ENCODE measurements at regions not wholly inside any gene's neighbourhood (a gene's known extent, or its start where the extent isn't known, plus 50 kb on each side); places are given as distances from the start of the nearest gene placed in this dataset.

GRCh38 chr14:97046967-97047366, 249.8 kb downstream of the VRK1 start:
- no peaks in the 10 kb centered on the region for H3K27me3 ChIP-seq
- H3K9me3 ChIP-seq: peaks cover 3% of the 10 kb centered on the region; the same call in 1 of the 2 replicates
- H3K4me1 ChIP-seq: no peaks in the 10 kb centered on the region
- no peaks in the 10 kb centered on the region for H4K20me1 ChIP-seq
- H3K4me3 ChIP-seq: no peak overlapping the region
- no peak overlapping the region for H3K4me2 ChIP-seq
- no peak for TF ChIP-seq Cebpa-rat (IDR thresholded peaks at IDR 0.05)
- H3K9ac ChIP-seq: no peak overlapping the region
- H3K36me3 ChIP-seq: no peaks in the 10 kb centered on the region
- no peak overlapping the region for H3K27ac ChIP-seq

- Histone ChIP-seq H3K4me2 (no peak overlapping the region), H3K9me3 (no peaks in the 10 kb centered on the region), H3K27me3 (no peaks in the 10 kb centered on the region), H3K27ac (no peak overlapping the region), H4K20me1 (no peaks in the 10 kb centered on the region), H3K4me1 (no peaks in the 10 kb centered on the region), H3K36me3 (no peaks in the 10 kb centered on the region), H3K4me3 (no peak overlapping the region), H3K9ac (no peak overlapping the region)
- no peak for TF ChIP-seq Cebpa-rat (IDR thresholded peaks at IDR 0.05)
Observed at GRCh38 chr14:97052001-97052400, 254.8 kb downstream of the VRK1 start.

GRCh38 chr14:97053941-97054340, 256.8 kb downstream of the VRK1 start:
- no peak overlapping the region for H3K27ac ChIP-seq
- H3K27me3 ChIP-seq: no peaks in the 10 kb centered on the region
- H3K4me1 ChIP-seq: peaks cover 8% of the 10 kb centered on the region
- H3K4me2 ChIP-seq: no peak overlapping the region
- no peak overlapping the region for H3K4me3 ChIP-seq
- no peak for TF ChIP-seq Cebpa-rat (IDR thresholded peaks at IDR 0.05)
- no peaks in the 10 kb centered on the region for H3K9me3 ChIP-seq
- H3K9ac ChIP-seq: no peak overlapping the region
- H3K36me3 ChIP-seq: no peaks in the 10 kb centered on the region
- no peaks in the 10 kb centered on the region for H4K20me1 ChIP-seq

GRCh38 chr14:97055355-97055754, 258.2 kb downstream of the VRK1 start:
- Histone ChIP-seq H3K4me1 (peaks cover 8% of the 10 kb centered on the region), H3K27me3 (no peaks in the 10 kb centered on the region), H3K36me3 (no peaks in the 10 kb centered on the region), H3K4me2 (no peak overlapping the region), H4K20me1 (no peaks in the 10 kb centered on the region), H3K9me3 (no peaks in the 10 kb centered on the region), H3K9ac (no peak overlapping the region), H3K4me3 (no peak overlapping the region), H3K27ac (no peak overlapping the region)
- no peak for TF ChIP-seq Cebpa-rat (IDR thresholded peaks at IDR 0.05)

GRCh38 chr14:97056086-97056485, 258.9 kb downstream of the VRK1 start:
- H3K9me3 ChIP-seq: no peaks in the 10 kb centered on the region
- no peaks in the 10 kb centered on the region for H4K20me1 ChIP-seq
- TF ChIP-seq Cebpa-rat (IDR thresholded peaks at IDR 0.05): no peak
- H3K4me1 ChIP-seq: peaks cover 8% of the 10 kb centered on the region
- no peak overlapping the region for H3K9ac ChIP-seq
- no peaks in the 10 kb centered on the region for H3K27me3 ChIP-seq
- no peak overlapping the region for H3K4me2 ChIP-seq
- no peaks in the 10 kb centered on the region for H3K36me3 ChIP-seq
- no peak overlapping the region for H3K4me3 ChIP-seq
- no peak overlapping the region for H3K27ac ChIP-seq

- Histone ChIP-seq H3K36me3 (no peaks in the 10 kb centered on the region), H4K20me1 (no peaks in the 10 kb centered on the region), H3K27ac (no peak overlapping the region), H3K9me3 (no peaks in the 10 kb centered on the region), H3K4me1 (peaks cover 8% of the 10 kb centered on the region), H3K9ac (no peak overlapping the region), H3K27me3 (no peaks in the 10 kb centered on the region), H3K4me3 (no peak overlapping the region), H3K4me2 (no peak overlapping the region)
- no peak for TF ChIP-seq Cebpa-rat (IDR thresholded peaks at IDR 0.05)
Observed at GRCh38 chr14:97057238-97058073, 260.3 kb downstream of the VRK1 start.

- Histone ChIP-seq H3K27me3 (no peaks in the 10 kb centered on the region), H4K20me1 (no peaks in the 10 kb centered on the region), H3K36me3 (no peaks in the 10 kb centered on the region), H3K27ac (no peak overlapping the region), H3K9ac (no peak overlapping the region), H3K4me1 (peaks cover 8% of the 10 kb centered on the region), H3K9me3 (no peaks in the 10 kb centered on the region), H3K4me2 (peak overlapping the region; percentile 5; the same call in 1 of the 2 replicates), H3K4me3 (no peak overlapping the region)
- TF ChIP-seq Cebpa-rat (IDR thresholded peaks at IDR 0.05): no peak
Observed at GRCh38 chr14:97058074-97058467, 260.9 kb downstream of the VRK1 start.

GRCh38 chr14:97058589-97058988, 261.4 kb downstream of the VRK1 start:
- Histone ChIP-seq H3K9me3 (no peaks in the 10 kb centered on the region), H3K27me3 (no peaks in the 10 kb centered on the region), H3K27ac (no peak overlapping the region), H3K4me1 (peaks cover 8% of the 10 kb centered on the region), H3K36me3 (no peaks in the 10 kb centered on the region), H4K20me1 (no peaks in the 10 kb centered on the region), H3K9ac (no peak overlapping the region), H3K4me2 (peak overlapping the region; percentile 5; the same call in 1 of the 2 replicates), H3K4me3 (no peak overlapping the region)
- TF ChIP-seq Cebpa-rat (IDR thresholded peaks at IDR 0.05): no peak

- Histone ChIP-seq H3K27ac (no peak overlapping the region), H3K27me3 (no peaks in the 10 kb centered on the region), H3K4me2 (no peak overlapping the region), H3K9me3 (no peaks in the 10 kb centered on the region), H3K4me3 (no peak overlapping the region), H3K4me1 (peaks cover 15% of the 10 kb centered on the region), H3K36me3 (no peaks in the 10 kb centered on the region), H4K20me1 (no peaks in the 10 kb centered on the region), H3K9ac (no peak overlapping the region)
- no peak for TF ChIP-seq Cebpa-rat (IDR thresholded peaks at IDR 0.05)
Observed at GRCh38 chr14:97061198-97061597, 264.0 kb downstream of the VRK1 start.

- H3K27me3 ChIP-seq: no peaks in the 10 kb centered on the region
- no peak overlapping the region for H3K4me2 ChIP-seq
- H3K27ac ChIP-seq: no peak overlapping the region
- no peak for TF ChIP-seq Cebpa-rat (IDR thresholded peaks at IDR 0.05)
- no peaks in the 10 kb centered on the region for H3K36me3 ChIP-seq
- no peaks in the 10 kb centered on the region for H4K20me1 ChIP-seq
- no peak overlapping the region for H3K9ac ChIP-seq
- no peak overlapping the region for H3K4me3 ChIP-seq
- peaks cover 18% of the 10 kb centered on the region for H3K4me1 ChIP-seq
- H3K9me3 ChIP-seq: no peaks in the 10 kb centered on the region
Observed at GRCh38 chr14:97061714-97062113, 264.5 kb downstream of the VRK1 start.

Data from BLaER1 (cell line).